GM19395 (cell line): ENCODE measurements at regions not wholly inside any gene's neighbourhood (a gene's known extent, or its start where the extent isn't known, plus 50 kb on each side); places are given as distances from the start of the nearest gene placed in this dataset.
"Not testable (repeated sequence)": the region's sequence is repeated elsewhere in the genome, so short reads cannot be mapped to it uniquely, and the experiment has no call there.

Experiments
- ATAC-seq: cut with Tn5 transposase; IDR thresholded peaks from one replicate; pipeline ENCODE4 v1.9.1; 2021; ENCODE audit warnings: mild to moderate bottlenecking, moderate library complexity; ENCODE audit not compliant: unreplicated experiment

- no peak for ATAC-seq
Measured at GRCh38 chr6:115643762-115644161, 416.9 kb downstream of the FRK start.

GRCh38 chr6:115634887-115635286 lies 425.8 kb downstream of the FRK start:
- no peak for ATAC-seq

- ATAC-seq: no peak
Measured at GRCh38 chr6:115634131-115634530, 426.6 kb downstream of the FRK start.

GRCh38 chr6:115631028-115631427 lies 429.7 kb downstream of the FRK start:
- ATAC-seq: no peak

GRCh38 chr6:115630424-115631024 lies 430.2 kb downstream of the FRK start:
- no peak for ATAC-seq

GRCh38 chr6:115629415-115629814 lies 431.3 kb downstream of the FRK start:
- no peak for ATAC-seq

- no peak for ATAC-seq
Measured at GRCh38 chr6:115618256-115618655, 442.4 kb downstream of the FRK start.

- ATAC-seq: no peak
Measured at GRCh38 chr6:115617031-115617430, 443.7 kb downstream of the FRK start.

GRCh38 chr6:115613488-115613887 lies 447.2 kb downstream of the FRK start:
- no peak for ATAC-seq

- no peak for ATAC-seq
Measured at GRCh38 chr6:115612796-115613479, 447.8 kb downstream of the FRK start.

GRCh38 chr6:115612216-115612615 lies 448.5 kb downstream of the FRK start:
- no peak for ATAC-seq

GRCh38 chr6:115610696-115611095 lies 450.0 kb downstream of the FRK start:
- no peak for ATAC-seq

GRCh38 chr6:115609111-115609510 lies 451.6 kb downstream of the FRK start:
- no peak for ATAC-seq

- no peak for ATAC-seq
Measured at GRCh38 chr6:115602466-115602865, 458.2 kb downstream of the FRK start.

GRCh38 chr6:115601509-115601908 lies 459.2 kb downstream of the FRK start:
- ATAC-seq: no peak

GRCh38 chr6:115601064-115601463 lies 459.6 kb downstream of the FRK start:
- no peak for ATAC-seq

GRCh38 chr6:115594891-115595290 lies 465.8 kb downstream of the FRK start:
- no peak for ATAC-seq

- ATAC-seq: no peak
Measured at GRCh38 chr6:115592025-115592424, 468.7 kb downstream of the FRK start.

- ATAC-seq: not testable (repeated sequence)
Measured at GRCh38 chr6:115589072-115589471, 471.6 kb downstream of the FRK start.

- ATAC-seq: no peak
Measured at GRCh38 chr6:115583290-115583689, 477.4 kb downstream of the FRK start.

- no peak for ATAC-seq
Measured at GRCh38 chr6:115582386-115582785, 478.3 kb downstream of the FRK start.

- not testable (repeated sequence) for ATAC-seq
Measured at GRCh38 chr6:115579565-115579964, 481.1 kb downstream of the FRK start.

- ATAC-seq: no peak
Measured at GRCh38 chr6:115577270-115577669, 483.4 kb downstream of the FRK start.
